KMS-11 (cell line): ENCODE measurements at regions not wholly inside any gene's neighbourhood (a gene's known extent, or its start where the extent isn't known, plus 50 kb on each side); places are given as distances from the start of the nearest gene placed in this dataset.

ENCODE experiments used
- H2AFZ ChIP-seq: fragments of 200-600 bp; sonication (generic); 2 replicates; pipeline ENCODE4 v1.6.1; 2016; ENCODE audit warnings: antibody characterized with exemption, mixed run types, low read depth
- H3K27ac ChIP-seq: fragments of 200-600 bp; sonication (generic); 2 replicates; pipeline ENCODE4 v1.6.1; 2016; ENCODE audit warnings: mild to moderate bottlenecking, mixed run types
- H3K27me3 ChIP-seq: fragments of 200-600 bp; sonication (generic); 2 replicates; pipeline ENCODE4 v1.6.1; 2017; ENCODE audit warnings: mild to moderate bottlenecking, low read depth, mixed run types, moderate library complexity; ENCODE audit not compliant: insufficient read depth
- H3K36me3 ChIP-seq: fragments of 200-600 bp; sonication (generic); 2 replicates; pipeline ENCODE4 v1.6.1; 2017; ENCODE audit warnings: mild to moderate bottlenecking, mixed run types; ENCODE audit not compliant: insufficient read depth
- H3K4me1 ChIP-seq: fragments of 200-600 bp; sonication (generic); 2 replicates; pipeline ENCODE4 v1.6.1; 2016; ENCODE audit warnings: mild to moderate bottlenecking, low read depth, mixed run types; ENCODE audit not compliant: poor library complexity, severe bottlenecking
- H3K4me2 ChIP-seq: fragments of 200-600 bp; sonication (generic); 2 replicates; pipeline ENCODE4 v1.7.0; 2016; ENCODE audit warnings: mild to moderate bottlenecking, mixed run types
- H3K4me3 ChIP-seq: fragments of 200-600 bp; sonication (generic); IDR thresholded peaks from 2 replicates; pipeline ENCODE4 v1.6.1; 2017; ENCODE audit warnings: low read depth, low read length, mixed read lengths; ENCODE audit not compliant: insufficient read depth
- H3K79me2 ChIP-seq: fragments of 200-600 bp; sonication (generic); 2 replicates; pipeline ENCODE4 v1.6.1; 2016; ENCODE audit warnings: low read depth, mixed run types; ENCODE audit not compliant: insufficient read depth
- H3K9ac ChIP-seq: fragments of 200-600 bp; sonication (generic); 2 replicates; pipeline ENCODE4 v1.6.1; 2016; ENCODE audit warnings: mild to moderate bottlenecking, mixed run types
- H4K20me1 ChIP-seq: fragments of 200-600 bp; sonication (generic); 2 replicates; pipeline ENCODE4 v1.6.1; 2016; ENCODE audit warnings: mild to moderate bottlenecking, mixed run types; ENCODE audit not compliant: insufficient read depth
- TF ChIP-seq, protein P1 (sequence below): fragments of 200-600 bp; sonication (generic); conservative IDR thresholded peaks from 2 replicates; pipeline ENCODE4 v1.6.1; 2017; ENCODE audit warnings: low read depth, mild to moderate bottlenecking, antibody characterized with exemption, low read length, moderate library complexity, mixed read lengths

DNA sequence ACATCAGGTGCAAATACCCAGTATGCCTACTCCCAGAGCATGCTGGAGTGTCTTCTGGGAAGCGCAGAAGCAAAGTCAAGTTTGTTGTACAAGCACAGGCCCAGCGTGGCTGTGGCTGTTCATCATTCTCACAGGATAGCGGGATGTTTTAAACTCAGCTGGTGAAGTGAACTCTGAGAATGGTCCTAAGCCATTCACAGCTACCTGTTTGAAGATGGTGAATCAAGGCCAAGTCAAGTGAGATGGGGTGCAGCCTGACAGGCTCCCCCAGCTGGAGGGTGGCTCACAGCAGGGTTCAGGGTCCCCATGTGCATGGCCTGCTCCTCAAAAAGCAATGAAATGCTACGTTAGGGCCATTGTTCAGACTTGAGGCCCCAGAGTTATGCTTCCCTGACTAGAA is 304.7 kb upstream of the FOXQ1 start:
- Histone ChIP-seq H4K20me1 (no peaks in the 10 kb centered on the region), H3K4me2 (no peak overlapping the region), H2AFZ (no peak overlapping the region), H3K36me3 (no peaks in the 10 kb centered on the region), H3K4me3 (no peak overlapping the region), H3K27me3 (peaks cover 11% of the 10 kb centered on the region), H3K9ac (no peak overlapping the region), H3K4me1 (peaks cover 59% of the 10 kb centered on the region), H3K79me2 (no peaks in the 10 kb centered on the region), H3K27ac (no peak overlapping the region)
- TF ChIP-seq, protein P1, sequence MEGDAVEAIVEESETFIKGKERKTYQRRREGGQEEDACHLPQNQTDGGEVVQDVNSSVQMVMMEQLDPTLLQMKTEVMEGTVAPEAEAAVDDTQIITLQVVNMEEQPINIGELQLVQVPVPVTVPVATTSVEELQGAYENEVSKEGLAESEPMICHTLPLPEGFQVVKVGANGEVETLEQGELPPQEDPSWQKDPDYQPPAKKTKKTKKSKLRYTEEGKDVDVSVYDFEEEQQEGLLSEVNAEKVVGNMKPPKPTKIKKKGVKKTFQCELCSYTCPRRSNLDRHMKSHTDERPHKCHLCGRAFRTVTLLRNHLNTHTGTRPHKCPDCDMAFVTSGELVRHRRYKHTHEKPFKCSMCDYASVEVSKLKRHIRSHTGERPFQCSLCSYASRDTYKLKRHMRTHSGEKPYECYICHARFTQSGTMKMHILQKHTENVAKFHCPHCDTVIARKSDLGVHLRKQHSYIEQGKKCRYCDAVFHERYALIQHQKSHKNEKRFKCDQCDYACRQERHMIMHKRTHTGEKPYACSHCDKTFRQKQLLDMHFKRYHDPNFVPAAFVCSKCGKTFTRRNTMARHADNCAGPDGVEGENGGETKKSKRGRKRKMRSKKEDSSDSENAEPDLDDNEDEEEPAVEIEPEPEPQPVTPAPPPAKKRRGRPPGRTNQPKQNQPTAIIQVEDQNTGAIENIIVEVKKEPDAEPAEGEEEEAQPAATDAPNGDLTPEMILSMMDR: no peak

GRCh38 chr6:1004885-1005630 is 306.8 kb upstream of the FOXQ1 start:
- H3K27ac ChIP-seq: no peak overlapping the region
- H3K4me2 ChIP-seq: no peak overlapping the region
- no peak overlapping the region for H3K9ac ChIP-seq
- no peaks in the 10 kb centered on the region for H4K20me1 ChIP-seq
- no peaks in the 10 kb centered on the region for H3K36me3 ChIP-seq
- H2AFZ ChIP-seq: no peak overlapping the region
- H3K4me3 ChIP-seq: no peak overlapping the region
- H3K4me1 ChIP-seq: peaks cover 58% of the 10 kb centered on the region
- H3K79me2 ChIP-seq: no peaks in the 10 kb centered on the region
- peaks cover 21% of the 10 kb centered on the region for H3K27me3 ChIP-seq
- TF ChIP-seq, protein P1: no peak

DNA sequence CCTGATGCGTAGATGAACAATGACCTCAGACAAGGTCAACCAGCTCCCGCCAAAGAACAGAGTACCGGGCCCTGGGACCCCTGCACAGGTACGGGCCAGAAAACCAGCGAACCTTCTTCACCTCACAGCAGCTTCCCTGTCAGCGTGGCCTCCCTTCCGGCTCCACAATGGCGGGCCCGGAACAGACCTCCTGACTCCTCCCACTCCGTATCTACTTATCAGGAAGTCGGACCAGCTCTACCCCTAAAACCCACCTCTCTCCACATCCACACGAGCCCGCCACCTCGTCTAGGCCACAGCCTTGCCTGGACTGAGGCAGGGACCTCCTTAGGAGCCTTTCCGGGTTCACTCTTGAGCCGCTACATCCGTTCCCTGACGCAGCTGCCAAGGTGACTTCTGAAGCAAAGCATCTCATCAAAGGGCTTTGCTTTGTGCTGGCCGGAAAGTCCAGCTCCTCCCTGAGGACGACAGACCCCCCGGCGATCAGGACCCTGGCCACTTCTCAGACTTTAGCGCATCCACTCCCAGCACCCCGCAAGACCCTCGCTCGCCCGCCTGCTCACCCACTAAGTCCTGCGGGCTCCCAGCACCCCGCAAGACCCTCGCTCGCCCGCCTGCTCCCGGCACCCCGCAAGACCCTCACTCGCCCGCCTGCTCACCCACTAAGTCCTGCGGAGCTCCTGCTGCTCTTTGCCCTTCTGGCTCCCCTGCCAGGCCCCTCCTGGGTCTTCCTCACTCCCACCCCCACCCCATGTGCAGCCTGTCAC is 308.3 kb upstream of the FOXQ1 start:
- H3K4me2 ChIP-seq: no peak overlapping the region
- TF ChIP-seq, protein P1: no peak
- no peaks in the 10 kb centered on the region for H4K20me1 ChIP-seq

DNA sequence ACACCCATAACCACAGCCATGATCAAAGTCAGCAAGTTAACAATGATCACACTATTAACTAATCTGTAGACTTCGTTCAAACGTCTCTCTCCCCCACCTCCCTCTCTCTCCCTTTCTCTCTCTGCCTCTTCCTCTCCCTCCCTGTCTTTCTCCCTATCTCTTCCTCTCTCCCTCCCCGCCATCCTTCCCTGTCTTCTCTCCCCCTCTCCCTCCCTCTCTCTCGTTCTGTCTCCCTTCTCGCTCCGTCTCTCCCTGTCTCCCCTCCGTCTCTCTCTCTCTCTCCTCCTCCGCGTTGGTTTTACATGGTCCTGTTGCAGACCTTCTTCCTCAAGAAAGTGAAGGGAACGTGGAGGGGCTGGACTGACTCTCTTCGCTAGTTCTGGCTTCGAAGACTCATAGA is 308.9 kb upstream of the FOXQ1 start:
- Histone ChIP-seq H3K27ac (no peak overlapping the region), H4K20me1 (no peaks in the 10 kb centered on the region), H3K4me2 (peak overlapping the region; percentile 85; the same call in 1 of the 2 replicates), H3K9ac (no peak overlapping the region), H3K79me2 (no peaks in the 10 kb centered on the region), H3K4me1 (peaks cover 48% of the 10 kb centered on the region), H3K4me3 (no peak overlapping the region), H2AFZ (no peak overlapping the region), H3K27me3 (peaks cover 28% of the 10 kb centered on the region), H3K36me3 (no peaks in the 10 kb centered on the region)
- TF ChIP-seq, protein P1: no peak

More for the DNA sequence above, 308.3 kb upstream of the FOXQ1 start:
- no peak overlapping the region for H3K27ac ChIP-seq
- H3K4me3 ChIP-seq: no peak overlapping the region
- peaks cover 51% of the 10 kb centered on the region for H3K4me1 ChIP-seq
- H3K36me3 ChIP-seq: no peaks in the 10 kb centered on the region
- peaks cover 28% of the 10 kb centered on the region for H3K27me3 ChIP-seq
- no peak overlapping the region for H3K9ac ChIP-seq
- no peak overlapping the region for H2AFZ ChIP-seq
- H3K79me2 ChIP-seq: no peaks in the 10 kb centered on the region
